HG03280 (cell line): ENCODE measurements at regions not wholly inside any gene's neighbourhood (a gene's known extent, or its start where the extent isn't known, plus 50 kb on each side); places are given as distances from the start of the nearest gene placed in this dataset.
"Not testable (repeated sequence)": the region's sequence is repeated elsewhere in the genome, so short reads cannot be mapped to it uniquely, and the experiment has no call there.

Experiments
- ATAC-seq: cut with Tn5 transposase; IDR thresholded peaks from one replicate; pipeline ENCODE4 v1.9.1; 2021; ENCODE audit warnings: mild to moderate bottlenecking, moderate library complexity; ENCODE audit not compliant: unreplicated experiment

DNA sequence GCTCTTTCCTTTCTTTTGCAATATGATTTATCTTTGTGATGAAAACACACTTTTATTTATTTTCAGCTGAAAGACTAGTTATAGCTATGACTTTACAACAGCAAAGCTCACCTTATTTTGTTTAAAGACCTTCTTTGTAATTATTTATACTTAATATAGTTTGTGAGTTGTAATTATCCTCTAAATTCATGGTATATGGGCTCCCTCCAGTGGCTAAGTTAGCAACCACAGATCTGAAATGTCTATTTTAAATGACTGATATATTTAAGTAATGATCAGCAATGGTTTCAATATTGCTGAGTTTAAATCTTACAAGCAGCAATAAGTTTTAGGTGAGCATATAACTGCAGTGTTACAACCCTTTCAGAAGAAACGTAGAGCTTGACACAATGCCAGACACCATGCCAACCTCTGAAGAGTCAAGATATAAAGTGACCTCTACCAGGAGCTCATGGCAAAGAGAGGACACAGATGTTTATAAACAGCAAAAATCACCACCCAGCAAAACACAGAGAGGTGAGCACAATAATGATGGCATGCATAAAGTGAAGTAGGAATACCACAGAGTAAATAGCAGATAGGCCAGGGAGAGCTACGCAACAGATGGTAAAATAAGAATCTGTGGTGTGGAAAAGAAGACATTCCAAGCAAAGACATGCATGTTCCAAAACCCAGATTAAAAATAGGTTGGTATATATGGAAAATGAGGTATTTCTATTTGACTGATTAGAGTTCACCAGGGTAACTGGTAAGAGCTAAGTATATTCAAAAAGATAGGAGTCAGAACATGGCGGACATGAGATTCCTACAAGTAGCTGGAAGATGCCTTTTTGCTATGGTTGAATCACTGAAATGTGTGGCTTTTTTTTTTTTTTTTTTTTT, 143.7 kb upstream of the ZNF385D start:
- no peak for ATAC-seq

- ATAC-seq: no peak
These were observed 147.3 kb upstream of the ZNF385D start for GRCh38 chr3:21898316-21898715.

DNA sequence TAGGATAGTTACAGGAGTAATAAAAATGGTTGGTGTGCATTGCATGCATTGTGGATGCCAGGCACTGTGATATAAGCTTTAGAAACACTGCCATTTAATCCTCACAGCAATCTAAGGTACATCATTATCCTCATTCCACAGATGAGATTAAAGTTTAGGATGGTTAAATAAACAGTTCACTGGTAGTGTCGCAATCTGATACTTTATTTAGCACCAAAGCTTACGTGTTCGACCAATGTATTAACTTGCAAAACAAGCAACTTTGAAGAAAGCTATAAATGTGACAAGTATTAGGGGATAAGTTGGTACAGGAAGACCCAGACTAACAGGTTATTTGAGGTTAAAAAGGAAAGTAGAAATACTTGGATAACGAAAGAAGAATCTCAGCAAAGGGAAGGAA, 150.5 kb upstream of the ZNF385D start:
- ATAC-seq: no peak

DNA sequence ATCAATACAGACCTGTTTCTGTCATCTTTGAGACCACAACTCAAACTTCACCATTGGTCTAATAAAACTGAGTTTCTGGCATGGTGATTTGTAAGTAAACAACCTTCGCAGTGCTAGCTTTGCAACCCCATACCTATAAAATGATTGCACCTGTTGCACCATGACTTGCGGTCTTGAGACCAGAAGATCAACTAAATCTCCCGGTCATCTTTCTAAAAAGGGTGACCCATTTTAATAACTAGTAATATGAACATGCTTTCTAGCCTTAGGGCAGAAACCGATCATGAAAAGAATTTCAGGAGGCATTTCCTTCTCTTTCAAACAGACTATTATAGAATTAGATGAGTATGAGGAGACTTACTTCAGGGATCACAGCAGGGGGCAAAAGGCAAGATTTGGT, 151.9 kb upstream of the ZNF385D start:
- no peak for ATAC-seq

GRCh38 chr3:21909096-21909495, 158.1 kb upstream of the ZNF385D start:
- ATAC-seq: no peak

DNA sequence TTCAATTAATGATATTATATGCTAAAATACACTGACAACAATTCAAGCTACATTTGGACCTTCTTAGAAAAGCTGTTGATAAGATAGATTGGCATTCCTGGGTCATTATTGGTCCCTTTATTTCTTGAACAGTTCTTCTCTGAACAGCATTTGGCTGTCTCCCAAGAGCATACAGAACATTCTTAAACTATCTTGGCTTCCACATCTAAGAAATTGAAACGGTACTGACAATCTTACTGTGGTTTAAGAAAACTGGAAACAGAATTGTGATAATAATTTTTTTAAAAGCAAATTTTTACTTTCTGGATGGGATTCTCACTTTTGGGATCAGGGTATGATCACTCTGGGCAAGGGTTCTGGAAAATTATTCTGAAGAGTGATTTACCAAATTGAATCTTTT, 161.7 kb upstream of the ZNF385D start:
- no peak for ATAC-seq

GRCh38 chr3:21913791-21914190, 162.8 kb upstream of the ZNF385D start:
- ATAC-seq: no peak

DNA sequence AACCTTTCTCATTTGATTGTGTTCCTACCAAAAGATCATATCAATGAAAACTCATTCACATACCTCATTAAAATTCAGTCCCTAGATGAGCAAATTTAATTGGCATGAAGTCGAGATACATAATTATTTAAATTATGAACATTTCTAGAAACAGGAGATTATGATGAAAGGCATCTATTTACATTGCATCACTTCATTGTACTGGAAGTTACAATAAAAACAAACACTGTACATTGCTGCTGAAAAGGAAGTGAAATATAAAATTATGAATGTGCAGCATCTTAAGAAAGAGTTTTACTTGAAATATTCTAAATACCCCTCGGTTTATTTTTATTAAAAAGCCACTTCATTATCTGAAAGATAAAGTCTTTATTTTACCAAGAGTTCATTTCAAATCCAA, 163.4 kb upstream of the ZNF385D start:
- ATAC-seq: no peak

DNA sequence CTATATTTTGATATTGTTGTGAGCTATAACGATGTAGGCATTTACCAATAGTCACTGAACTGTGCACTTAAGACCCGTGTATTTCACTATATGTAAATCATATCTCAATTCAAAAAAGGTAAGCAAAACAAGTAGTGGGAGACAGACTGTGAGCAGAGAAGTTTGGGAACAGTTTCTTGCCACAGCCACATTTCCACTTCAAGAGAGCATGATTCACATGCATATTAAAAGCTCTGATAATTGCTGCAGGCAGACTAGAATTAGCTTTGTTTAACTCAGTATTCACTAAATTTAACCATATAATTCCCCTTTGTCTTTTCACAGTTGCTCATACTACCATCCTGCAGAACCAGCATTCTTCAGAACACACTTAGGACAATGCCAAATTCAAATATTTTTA, 168.4 kb upstream of the ZNF385D start:
- no peak for ATAC-seq

GRCh38 chr3:21920421-21920861, 169.4 kb upstream of the ZNF385D start:
- no peak for ATAC-seq

DNA sequence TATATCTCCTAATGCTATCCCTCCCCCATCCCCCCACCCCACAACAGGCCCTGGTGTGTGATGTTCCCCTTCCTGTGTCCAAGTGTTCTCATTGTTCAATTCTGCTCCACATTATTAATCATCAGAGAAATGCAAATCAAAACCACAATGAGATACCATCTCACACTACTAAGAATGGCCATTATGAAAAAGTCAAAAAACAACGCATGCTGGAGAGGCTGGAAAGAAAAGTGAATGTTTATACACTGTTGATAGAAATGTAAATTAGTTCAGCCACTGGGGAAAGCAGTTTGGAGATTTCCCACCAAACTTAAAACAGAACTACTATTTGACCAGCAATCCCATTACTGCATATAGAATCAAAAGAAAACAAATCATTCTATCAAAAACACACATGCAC, 172.1 kb upstream of the ZNF385D start:
- ATAC-seq: not testable (repeated sequence)

DNA sequence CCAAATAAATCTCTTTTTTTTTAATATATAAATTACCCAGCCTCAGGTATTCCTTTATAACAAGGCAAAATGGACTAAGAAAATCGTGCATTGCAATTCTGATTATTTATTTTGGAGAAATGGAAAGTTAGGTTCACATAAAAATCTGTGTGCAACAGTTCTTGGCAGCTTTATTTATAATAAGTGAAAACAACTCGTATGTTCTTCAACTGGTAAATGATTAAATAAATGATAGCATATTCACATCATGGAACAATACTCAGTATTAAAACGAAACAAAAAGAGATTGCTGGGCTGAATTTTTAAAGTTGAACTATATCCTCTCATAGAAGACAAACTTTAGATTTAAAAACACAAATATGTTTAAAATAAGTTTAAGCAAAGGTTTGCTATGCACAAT, 176.3 kb upstream of the ZNF385D start:
- no peak for ATAC-seq

GRCh38 chr3:21934591-21934990, 183.6 kb upstream of the ZNF385D start:
- ATAC-seq: no peak

- no peak for ATAC-seq
These were observed 185.2 kb upstream of the ZNF385D start for GRCh38 chr3:21936207-21936606.

DNA sequence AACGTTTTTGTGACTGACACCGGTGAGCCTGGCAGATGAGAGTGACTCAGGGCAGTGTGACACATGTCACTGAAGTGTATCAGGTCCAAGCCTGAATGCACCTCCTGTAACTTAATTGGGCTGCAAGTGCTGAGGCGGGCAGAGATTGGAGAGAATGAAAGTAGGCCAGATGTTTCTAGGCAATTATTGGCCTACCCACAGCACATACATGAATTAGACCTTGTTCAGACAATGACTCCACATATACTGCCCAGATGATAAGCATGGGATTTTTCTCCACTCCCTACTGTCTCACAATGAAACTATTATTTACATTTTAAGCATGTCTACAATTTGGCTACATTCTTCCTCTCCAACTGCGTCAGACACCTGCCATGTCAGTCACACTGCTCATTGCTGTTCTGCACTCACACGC, 187.3 kb upstream of the ZNF385D start:
- no peak for ATAC-seq

DNA sequence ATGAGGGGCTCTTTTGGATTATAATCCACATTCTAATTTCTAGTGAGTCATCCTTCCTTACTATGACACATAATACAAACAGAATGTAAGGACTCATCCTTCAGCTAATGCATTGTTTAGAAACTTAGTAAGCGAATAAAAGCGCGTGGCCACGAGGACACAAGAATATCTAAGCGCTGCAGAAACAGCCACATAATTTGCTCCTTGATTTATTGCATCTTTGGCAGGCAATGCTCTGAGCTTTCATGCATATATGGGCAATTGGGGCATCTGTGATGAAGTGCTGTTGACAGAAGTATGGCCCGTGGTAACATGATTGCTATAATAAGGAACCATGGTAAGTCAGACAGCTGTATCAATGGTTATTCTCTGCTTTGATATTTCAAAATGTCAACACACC, 191.3 kb upstream of the ZNF385D start:
- no peak for ATAC-seq

DNA sequence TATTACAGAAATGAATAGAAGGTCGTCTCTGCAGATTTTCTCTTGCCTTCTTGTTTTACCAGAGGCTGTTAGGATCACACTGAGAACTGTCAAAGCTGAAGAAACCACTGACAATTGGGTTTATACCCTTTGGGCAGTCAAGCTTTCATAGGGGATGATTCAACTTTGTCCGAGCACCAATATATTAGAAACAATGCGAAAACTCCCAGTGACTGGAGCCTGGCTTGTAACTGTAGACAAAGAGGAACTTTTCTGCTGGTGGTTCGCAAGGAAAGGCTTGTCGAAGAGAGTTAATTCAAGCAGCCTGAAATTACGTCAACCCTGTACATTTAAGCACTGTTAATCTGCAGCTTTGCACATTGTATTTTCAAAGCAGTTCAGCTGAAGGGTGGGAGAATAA, 193.2 kb upstream of the ZNF385D start:
- no peak for ATAC-seq

DNA sequence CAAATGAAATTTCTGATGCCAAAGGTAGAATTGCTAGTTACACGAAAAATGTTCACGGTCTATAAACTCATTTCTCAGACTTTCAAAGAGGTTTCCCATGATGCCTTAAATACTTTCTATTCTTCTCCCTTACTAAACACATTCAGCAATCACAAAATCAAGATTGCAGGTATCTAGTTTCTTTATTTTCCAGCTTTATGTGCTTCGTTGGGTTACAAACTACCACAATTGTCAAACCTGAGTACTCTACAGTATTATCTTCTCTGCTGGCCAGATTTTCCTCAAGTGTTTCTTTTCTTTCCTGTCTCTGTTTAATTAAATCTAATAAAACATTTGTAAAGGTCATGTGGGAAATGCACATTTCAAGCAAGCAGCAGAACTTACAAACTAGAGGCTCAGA, 201.8 kb upstream of the ZNF385D start:
- no peak for ATAC-seq

DNA sequence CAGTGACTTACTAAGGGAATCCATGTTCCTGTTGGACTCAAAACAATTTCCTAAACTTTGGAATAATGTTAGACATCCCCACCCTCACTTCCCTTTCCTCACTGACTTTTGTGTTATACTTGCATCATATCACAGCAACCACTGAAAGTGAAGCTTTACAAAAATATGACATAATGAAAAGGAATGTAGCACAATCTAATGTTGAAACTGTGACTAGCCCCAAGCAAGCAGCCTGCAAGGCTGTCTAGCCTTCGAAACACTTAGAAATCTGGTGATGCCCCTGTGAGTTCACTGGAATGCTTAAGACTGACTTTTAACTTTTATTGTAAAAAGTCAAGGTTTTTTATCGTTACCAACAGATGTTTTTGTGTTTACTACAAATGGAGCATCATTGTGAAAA, 203.7 kb upstream of the ZNF385D start:
- ATAC-seq: no peak

GRCh38 chr3:21955406-21955805, 204.4 kb upstream of the ZNF385D start:
- ATAC-seq: no peak

DNA sequence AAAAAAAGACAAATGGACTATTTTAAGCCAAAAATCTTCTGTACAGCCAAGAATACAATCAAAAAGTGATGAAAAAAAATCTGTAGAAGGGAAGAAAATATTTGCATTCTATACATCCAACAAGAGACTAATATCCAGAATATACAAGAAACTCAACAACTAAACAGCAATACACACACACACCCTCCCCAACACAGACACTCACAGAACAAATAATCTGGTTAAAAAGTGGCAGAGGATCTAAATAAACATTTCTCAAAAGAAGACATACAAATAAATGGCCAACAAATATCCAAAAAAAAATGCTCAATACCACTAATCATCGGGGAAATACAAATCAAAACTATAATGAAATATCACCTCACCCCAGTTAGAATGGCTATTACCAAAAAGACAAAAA, 209.0 kb upstream of the ZNF385D start:
- no peak for ATAC-seq

- no peak for ATAC-seq
These were observed 211.4 kb upstream of the ZNF385D start for GRCh38 chr3:21962456-21962855.

GRCh38 chr3:21966457-21966856, 215.4 kb upstream of the ZNF385D start:
- ATAC-seq: not testable (repeated sequence)
